HEK293 (cell line): ENCODE measurements at regions not wholly inside any gene's neighbourhood (a gene's known extent, or its start where the extent isn't known, plus 50 kb on each side); places are given as distances from the start of the nearest gene placed in this dataset.

ENCODE experiments used
- YY1 ChIP-seq: fragments of 450-650 bp; formaldehyde crosslinking; IDR thresholded peaks from 2 replicates; pipeline ENCODE4 v1.5.1; 2018; ENCODE audit warnings: missing biosample characterization, missing genetic modification characterization
- ZNF274 ChIP-seq, 2 experiments: fragments of 200-500 bp in 1 of 2; fragments of 450-650 bp in 1 of 2; sonication (Bioruptor generic) in 1 of 2; formaldehyde crosslinking in 1 of 2; IDR thresholded peaks; 2 replicates each; pipeline versions ENCODE4 v1.5.1 to v1.6.1; 2014 to 2016; ENCODE audit warnings: borderline replicate concordance in 1 of 2, inconsistent platforms in 1 of 2, low read length in 1 of 2, missing biosample characterization in 1 of 2, missing genetic modification characterization in 1 of 2
- ZNF391 ChIP-seq: fragments of 450-650 bp; formaldehyde crosslinking; IDR thresholded peaks from 2 replicates; pipeline ENCODE4 v1.5.1; 2016; ENCODE audit warnings: low read depth, missing biosample characterization, missing genetic modification characterization, borderline replicate concordance
- ZNF623 ChIP-seq: fragments of 450-650 bp; formaldehyde crosslinking; IDR thresholded peaks from 2 replicates; pipeline ENCODE4 v1.5.1; 2016; ENCODE audit warnings: missing biosample characterization, missing genetic modification characterization
- ZNF768 ChIP-seq: fragments of 450-650 bp; formaldehyde crosslinking; IDR thresholded peaks from 2 replicates; pipeline ENCODE4 v1.5.1; 2018; ENCODE audit warnings: missing biosample characterization, mild to moderate bottlenecking, missing genetic modification characterization
- TF ChIP-seq, protein P1 (sequence below): fragments of 450-650 bp; formaldehyde crosslinking; IDR thresholded peaks from 2 replicates; pipeline ENCODE4 v1.5.1; 2016; ENCODE audit warnings: missing biosample characterization, missing genetic modification characterization
- TF ChIP-seq, protein P2 (sequence below): fragments of 450-650 bp; formaldehyde crosslinking; IDR thresholded peaks from 2 replicates; pipeline ENCODE4 v1.5.1; 2016; ENCODE audit warnings: missing biosample characterization, missing genetic modification characterization
- TF ChIP-seq, protein P3 (sequence below): fragments of 450-650 bp; formaldehyde crosslinking; IDR thresholded peaks from 2 replicates; pipeline ENCODE4 v1.5.1; 2016; ENCODE audit warnings: missing biosample characterization, missing genetic modification characterization
- TF ChIP-seq, protein P4 (sequence below): fragments of 450-650 bp; formaldehyde crosslinking; IDR thresholded peaks from 2 replicates; pipeline ENCODE4 v1.5.1; 2017; ENCODE audit warnings: missing biosample characterization, missing genetic modification characterization
- TF ChIP-seq, protein P5 (sequence below): fragments of 450-650 bp; formaldehyde crosslinking; IDR thresholded peaks from 2 replicates; pipeline ENCODE4 v1.5.1; 2016; ENCODE audit warnings: missing biosample characterization, missing genetic modification characterization

DNA sequence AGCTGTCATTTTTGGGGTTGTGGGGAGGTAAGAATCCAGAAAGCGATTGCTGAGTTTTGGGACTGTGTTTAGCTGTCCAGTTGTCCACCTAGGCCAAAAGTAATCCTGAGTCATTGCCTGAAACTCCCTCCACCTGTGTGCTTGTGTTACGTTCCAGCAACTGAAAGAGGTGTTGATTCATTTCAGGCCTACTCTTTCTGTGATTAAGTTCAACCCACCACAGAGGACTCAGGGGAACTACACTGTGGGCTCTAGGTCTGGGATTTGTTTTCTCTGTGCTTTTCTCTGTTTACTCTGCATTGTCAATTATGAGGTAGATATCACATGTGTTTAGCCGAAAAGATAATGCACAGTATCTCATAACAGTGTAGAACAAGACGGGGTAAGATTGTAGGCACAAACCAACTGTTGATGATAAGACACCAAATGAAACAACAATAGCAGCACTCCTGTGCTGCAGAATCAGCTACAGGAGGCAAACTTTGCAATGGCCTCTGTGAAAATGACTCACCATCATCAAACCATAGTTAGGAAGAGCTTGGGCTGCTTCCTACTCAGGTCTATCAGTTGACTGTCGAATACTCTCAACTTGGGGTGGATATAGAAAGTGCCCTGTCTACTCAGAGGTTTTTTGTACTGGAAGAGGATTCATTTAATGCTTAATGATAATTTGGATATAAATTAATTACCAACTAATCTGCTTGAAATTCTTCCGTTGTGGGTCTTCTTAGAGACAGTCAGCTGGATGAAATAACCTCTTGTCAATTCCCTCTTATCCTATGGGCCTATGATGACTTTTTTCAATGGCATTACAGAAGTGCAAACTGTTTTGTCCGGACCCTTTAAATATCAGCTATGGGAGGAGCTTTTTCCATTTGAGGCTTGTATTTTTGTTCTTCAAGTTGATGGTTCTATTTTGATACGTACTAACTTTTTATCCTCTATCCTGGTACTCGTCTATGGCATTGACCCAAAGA is 385.9 kb downstream of the BMP4 start:
- TF ChIP-seq ZNF768 (tag by site-specific recombination), result no peak
- TF ChIP-seq, protein P1, sequence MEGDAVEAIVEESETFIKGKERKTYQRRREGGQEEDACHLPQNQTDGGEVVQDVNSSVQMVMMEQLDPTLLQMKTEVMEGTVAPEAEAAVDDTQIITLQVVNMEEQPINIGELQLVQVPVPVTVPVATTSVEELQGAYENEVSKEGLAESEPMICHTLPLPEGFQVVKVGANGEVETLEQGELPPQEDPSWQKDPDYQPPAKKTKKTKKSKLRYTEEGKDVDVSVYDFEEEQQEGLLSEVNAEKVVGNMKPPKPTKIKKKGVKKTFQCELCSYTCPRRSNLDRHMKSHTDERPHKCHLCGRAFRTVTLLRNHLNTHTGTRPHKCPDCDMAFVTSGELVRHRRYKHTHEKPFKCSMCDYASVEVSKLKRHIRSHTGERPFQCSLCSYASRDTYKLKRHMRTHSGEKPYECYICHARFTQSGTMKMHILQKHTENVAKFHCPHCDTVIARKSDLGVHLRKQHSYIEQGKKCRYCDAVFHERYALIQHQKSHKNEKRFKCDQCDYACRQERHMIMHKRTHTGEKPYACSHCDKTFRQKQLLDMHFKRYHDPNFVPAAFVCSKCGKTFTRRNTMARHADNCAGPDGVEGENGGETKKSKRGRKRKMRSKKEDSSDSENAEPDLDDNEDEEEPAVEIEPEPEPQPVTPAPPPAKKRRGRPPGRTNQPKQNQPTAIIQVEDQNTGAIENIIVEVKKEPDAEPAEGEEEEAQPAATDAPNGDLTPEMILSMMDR (tag by site-specific recombination), result no peak
- no peak for TF ChIP-seq ZNF623 (tag by site-specific recombination)
- TF ChIP-seq, protein P2, sequence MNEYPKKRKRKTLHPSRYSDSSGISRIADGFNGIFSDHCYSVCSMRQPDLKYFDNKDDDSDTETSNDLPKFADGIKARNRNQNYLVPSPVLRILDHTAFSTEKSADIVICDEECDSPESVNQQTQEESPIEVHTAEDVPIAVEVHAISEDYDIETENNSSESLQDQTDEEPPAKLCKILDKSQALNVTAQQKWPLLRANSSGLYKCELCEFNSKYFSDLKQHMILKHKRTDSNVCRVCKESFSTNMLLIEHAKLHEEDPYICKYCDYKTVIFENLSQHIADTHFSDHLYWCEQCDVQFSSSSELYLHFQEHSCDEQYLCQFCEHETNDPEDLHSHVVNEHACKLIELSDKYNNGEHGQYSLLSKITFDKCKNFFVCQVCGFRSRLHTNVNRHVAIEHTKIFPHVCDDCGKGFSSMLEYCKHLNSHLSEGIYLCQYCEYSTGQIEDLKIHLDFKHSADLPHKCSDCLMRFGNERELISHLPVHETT (tag by site-specific recombination), result no peak
- TF ChIP-seq, protein P3, sequence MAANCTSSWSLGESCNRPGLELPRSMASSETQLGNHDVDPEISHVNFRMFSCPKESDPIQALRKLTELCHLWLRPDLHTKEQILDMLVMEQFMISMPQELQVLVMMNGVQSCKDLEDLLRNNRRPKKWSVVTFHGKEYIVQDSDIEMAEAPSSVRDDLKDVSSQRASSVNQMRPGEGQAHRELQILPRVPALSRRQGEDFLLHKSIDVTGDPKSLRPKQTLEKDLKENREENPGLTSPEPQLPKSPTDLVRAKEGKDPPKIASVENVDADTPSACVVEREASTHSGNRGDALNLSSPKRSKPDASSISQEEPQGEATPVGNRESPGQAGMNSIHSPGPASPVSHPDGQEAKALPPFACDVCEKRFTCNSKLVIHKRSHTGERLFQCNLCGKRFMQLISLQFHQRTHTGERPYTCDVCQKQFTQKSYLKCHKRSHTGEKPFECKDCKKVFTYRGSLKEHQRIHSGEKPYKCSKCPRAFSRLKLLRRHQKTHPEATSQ (tag by site-specific recombination), result no peak
- TF ChIP-seq, protein P4, sequence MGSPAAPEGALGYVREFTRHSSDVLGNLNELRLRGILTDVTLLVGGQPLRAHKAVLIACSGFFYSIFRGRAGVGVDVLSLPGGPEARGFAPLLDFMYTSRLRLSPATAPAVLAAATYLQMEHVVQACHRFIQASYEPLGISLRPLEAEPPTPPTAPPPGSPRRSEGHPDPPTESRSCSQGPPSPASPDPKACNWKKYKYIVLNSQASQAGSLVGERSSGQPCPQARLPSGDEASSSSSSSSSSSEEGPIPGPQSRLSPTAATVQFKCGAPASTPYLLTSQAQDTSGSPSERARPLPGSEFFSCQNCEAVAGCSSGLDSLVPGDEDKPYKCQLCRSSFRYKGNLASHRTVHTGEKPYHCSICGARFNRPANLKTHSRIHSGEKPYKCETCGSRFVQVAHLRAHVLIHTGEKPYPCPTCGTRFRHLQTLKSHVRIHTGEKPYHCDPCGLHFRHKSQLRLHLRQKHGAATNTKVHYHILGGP (tag by site-specific recombination), result no peak
- TF ChIP-seq YY1 (tag by site-specific recombination), result no peak
- TF ChIP-seq, protein P5, sequence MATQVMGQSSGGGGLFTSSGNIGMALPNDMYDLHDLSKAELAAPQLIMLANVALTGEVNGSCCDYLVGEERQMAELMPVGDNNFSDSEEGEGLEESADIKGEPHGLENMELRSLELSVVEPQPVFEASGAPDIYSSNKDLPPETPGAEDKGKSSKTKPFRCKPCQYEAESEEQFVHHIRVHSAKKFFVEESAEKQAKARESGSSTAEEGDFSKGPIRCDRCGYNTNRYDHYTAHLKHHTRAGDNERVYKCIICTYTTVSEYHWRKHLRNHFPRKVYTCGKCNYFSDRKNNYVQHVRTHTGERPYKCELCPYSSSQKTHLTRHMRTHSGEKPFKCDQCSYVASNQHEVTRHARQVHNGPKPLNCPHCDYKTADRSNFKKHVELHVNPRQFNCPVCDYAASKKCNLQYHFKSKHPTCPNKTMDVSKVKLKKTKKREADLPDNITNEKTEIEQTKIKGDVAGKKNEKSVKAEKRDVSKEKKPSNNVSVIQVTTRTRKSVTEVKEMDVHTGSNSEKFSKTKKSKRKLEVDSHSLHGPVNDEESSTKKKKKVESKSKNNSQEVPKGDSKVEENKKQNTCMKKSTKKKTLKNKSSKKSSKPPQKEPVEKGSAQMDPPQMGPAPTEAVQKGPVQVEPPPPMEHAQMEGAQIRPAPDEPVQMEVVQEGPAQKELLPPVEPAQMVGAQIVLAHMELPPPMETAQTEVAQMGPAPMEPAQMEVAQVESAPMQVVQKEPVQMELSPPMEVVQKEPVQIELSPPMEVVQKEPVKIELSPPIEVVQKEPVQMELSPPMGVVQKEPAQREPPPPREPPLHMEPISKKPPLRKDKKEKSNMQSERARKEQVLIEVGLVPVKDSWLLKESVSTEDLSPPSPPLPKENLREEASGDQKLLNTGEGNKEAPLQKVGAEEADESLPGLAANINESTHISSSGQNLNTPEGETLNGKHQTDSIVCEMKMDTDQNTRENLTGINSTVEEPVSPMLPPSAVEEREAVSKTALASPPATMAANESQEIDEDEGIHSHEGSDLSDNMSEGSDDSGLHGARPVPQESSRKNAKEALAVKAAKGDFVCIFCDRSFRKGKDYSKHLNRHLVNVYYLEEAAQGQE (tag by site-specific recombination), result no peak
- TF ChIP-seq ZNF391, result no peak
- no peak for TF ChIP-seq ZNF274 (IDR thresholded peaks at IDR 0.05; ENCODE audit: low read length)
- TF ChIP-seq ZNF274 (tag by site-specific recombination; IDR thresholded peaks at IDR 0.05; ENCODE audit: borderline replicate concordance), result no peak
